ENCODE measurements at regions not wholly inside any gene's neighbourhood (a gene's known extent, or its start where the extent isn't known, plus 50 kb on each side); places are given as distances from the start of the nearest gene placed in this dataset.

- TF ChIP-seq POLR2AphosphoS5 (IDR thresholded peaks at IDR 0.05; ENCODE audit: borderline replicate concordance, low read depth, low read length): no peak
- no peak for TF ChIP-seq EZH2 (IDR thresholded peaks at IDR 0.05)
- TF ChIP-seq FOXP2 (optimal IDR thresholded peaks at IDR 0.05; ENCODE audit: control extremely low read depth, extremely low read length, insufficient read depth): no peak
Observed at GRCh38 chr3:109648027-109648426, 310.7 kb upstream of the DPPA4 start.

Measured in SK-N-MC (cell line).